Thyroid gland (tissue), 4 donors: ENCODE measurements at regions not wholly inside any gene's neighbourhood (a gene's known extent, or its start where the extent isn't known, plus 50 kb on each side); places are given as distances from the start of the nearest gene placed in this dataset.
"Not testable (repeated sequence)": the region's sequence is repeated elsewhere in the genome, so short reads cannot be mapped to it uniquely, and the experiment has no call there.

Source experiments
- CTCF ChIP-seq, 6 experiments: fragments of 200-600 bp in 3 of 6; fragments of 450-650 bp in 3 of 6; sonication (generic) in 3 of 6; IDR thresholded peaks; one replicate each; pipeline ENCODE4 v1.5.1; 2016 to 2019; ENCODE audit warnings: antibody characterized with exemption in 6 of 6, mild to moderate bottlenecking in 2 of 6, inconsistent platforms in 1 of 6, moderate library complexity in 1 of 6
- POLR2A ChIP-seq, 2 donors: fragments of 450-650 bp; IDR thresholded peaks; one replicate each; pipeline ENCODE4 v1.6.1; 2017; ENCODE audit warnings: antibody characterized with exemption in 2 of 2, mild to moderate bottlenecking in 2 of 2, moderate library complexity in 1 of 2

GRCh38 chr2:91768301-91768700 lies 3076.8 kb downstream of the RPIA start:
- TF ChIP-seq POLR2A, CTCF (IDR thresholded peaks at IDR 0.05): not testable (repeated sequence)
